CD4-positive, alpha-beta T cell treated with Interleukin-2 at 100 ng/mL for 4 hours (primary cell): ENCODE measurements at regions not wholly inside any gene's neighbourhood (a gene's known extent, or its start where the extent isn't known, plus 50 kb on each side); places are given as distances from the start of the nearest gene placed in this dataset.

Experiments used
- DNase-seq: peaks from one replicate; pipeline ENCODE4 v3.0.0-alpha.2; 2020; ENCODE audit warnings: low spot score

GRCh38 chr11:95469258-95469657 lies 238.3 kb upstream of the SESN3 start:
- no peak for DNase-seq

- DNase-seq: no peak
These were observed 235.4 kb upstream of the SESN3 start for GRCh38 chr11:95466416-95466815.

GRCh38 chr11:95465887-95466286 lies 234.9 kb upstream of the SESN3 start:
- DNase-seq: no peak

GRCh38 chr11:95461858-95462257 lies 230.9 kb upstream of the SESN3 start:
- DNase-seq: no peak

- no peak for DNase-seq
These were observed 230.3 kb upstream of the SESN3 start for GRCh38 chr11:95461348-95461747.

- DNase-seq: no peak
These were observed 228.5 kb upstream of the SESN3 start for GRCh38 chr11:95459291-95460042.

- DNase-seq: no peak
These were observed 225.9 kb upstream of the SESN3 start for GRCh38 chr11:95456714-95457491.

- DNase-seq: no peak
These were observed 224.4 kb upstream of the SESN3 start for GRCh38 chr11:95455228-95455970.

- no peak for DNase-seq
These were observed 222.7 kb upstream of the SESN3 start for GRCh38 chr11:95453616-95454171.

- no peak for DNase-seq
These were observed 220.7 kb upstream of the SESN3 start for GRCh38 chr11:95451682-95452081.

- no peak for DNase-seq
These were observed 220.3 kb upstream of the SESN3 start for GRCh38 chr11:95451261-95451660.

GRCh38 chr11:95450547-95451123 lies 219.6 kb upstream of the SESN3 start:
- DNase-seq: no peak

- no peak for DNase-seq
These were observed 214.8 kb upstream of the SESN3 start for GRCh38 chr11:95445746-95446333.

- no peak for DNase-seq
These were observed 213.6 kb upstream of the SESN3 start for GRCh38 chr11:95444309-95445241.

GRCh38 chr11:95443386-95443785 lies 212.4 kb upstream of the SESN3 start:
- DNase-seq: peak; percentile 11

- no peak for DNase-seq
These were observed 211.6 kb upstream of the SESN3 start for GRCh38 chr11:95442531-95443050.

- DNase-seq: no peak
These were observed 204.8 kb upstream of the SESN3 start for GRCh38 chr11:95435628-95436353.

- DNase-seq: no peak
These were observed 204.2 kb upstream of the SESN3 start for GRCh38 chr11:95435192-95435591.

- no peak for DNase-seq
These were observed 203.6 kb upstream of the SESN3 start for GRCh38 chr11:95434489-95435057.
